Adrenal gland (tissue), 5 donors: ENCODE measurements at regions not wholly inside any gene's neighbourhood (a gene's known extent, or its start where the extent isn't known, plus 50 kb on each side); places are given as distances from the start of the nearest gene placed in this dataset.

Source experiments
- POLR2A ChIP-seq, 2 donors: fragments of 450-650 bp; IDR thresholded peaks; one replicate each; pipeline ENCODE4 v1.6.1; 2017; ENCODE audit warnings: antibody characterized with exemption in 2 of 2, mild to moderate bottlenecking in 2 of 2, moderate library complexity in 1 of 2
- TF ChIP-seq, protein P1 (sequence below), 6 experiments: fragments of 450-650 bp in 4 of 6; fragments of 200-600 bp in 2 of 6; sonication (generic) in 1 of 6; IDR thresholded peaks; 1 replicate in 5 of 6; 2 replicates in 1 of 6; pipeline versions ENCODE4 v1.5.1 to v1.8.0; 2016 to 2021; ENCODE audit warnings: antibody characterized with exemption in 6 of 6, mild to moderate bottlenecking in 2 of 6, moderate library complexity in 1 of 6
- donor health status: DM: no; HTN: no; CAD: no.

DNA sequence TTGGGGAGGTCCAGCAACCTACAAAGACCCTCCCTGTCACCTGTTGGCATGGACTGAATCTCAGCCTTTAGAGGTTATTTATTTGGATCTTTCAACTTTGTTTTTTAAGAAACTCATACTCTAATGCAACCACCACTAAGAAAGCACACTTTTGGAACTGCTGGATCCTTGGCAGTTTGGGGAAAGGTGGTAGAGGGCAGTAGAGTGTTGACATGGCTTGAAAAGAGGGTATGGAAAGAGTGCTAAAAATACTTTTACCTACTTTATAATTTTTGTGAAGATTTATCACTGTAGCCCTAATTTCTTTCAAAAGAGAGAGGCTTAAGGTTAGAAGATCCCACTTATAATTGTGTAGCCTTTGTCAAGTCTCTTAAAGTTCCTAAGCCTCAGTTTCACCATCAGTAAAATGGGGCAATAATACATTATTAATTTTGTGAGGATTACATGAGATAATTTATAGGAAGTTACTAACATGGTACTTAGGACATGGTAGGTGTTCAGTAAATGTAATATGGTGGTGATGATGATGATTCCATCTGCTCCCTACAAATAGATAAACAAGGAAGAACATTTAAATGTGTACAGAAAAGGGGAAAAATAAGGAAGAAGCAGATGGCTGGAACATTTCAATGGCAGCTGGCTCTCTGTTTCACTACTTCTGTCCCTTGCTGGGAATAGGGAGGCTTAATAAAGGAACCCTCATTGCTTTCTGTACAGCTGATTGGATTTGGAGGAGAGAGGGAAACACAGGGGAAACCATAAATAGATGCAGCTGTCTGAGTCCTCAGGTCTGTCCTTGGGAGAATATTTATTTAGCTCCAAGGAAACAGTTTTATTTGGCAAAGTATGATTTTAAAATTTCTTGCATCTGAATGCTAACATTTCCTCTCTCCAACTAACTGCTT lies 208.4 kb upstream of the ADAMTS9 start:
- TF ChIP-seq POLR2A (IDR thresholded peaks at IDR 0.05): no peak
- TF ChIP-seq, protein P1, sequence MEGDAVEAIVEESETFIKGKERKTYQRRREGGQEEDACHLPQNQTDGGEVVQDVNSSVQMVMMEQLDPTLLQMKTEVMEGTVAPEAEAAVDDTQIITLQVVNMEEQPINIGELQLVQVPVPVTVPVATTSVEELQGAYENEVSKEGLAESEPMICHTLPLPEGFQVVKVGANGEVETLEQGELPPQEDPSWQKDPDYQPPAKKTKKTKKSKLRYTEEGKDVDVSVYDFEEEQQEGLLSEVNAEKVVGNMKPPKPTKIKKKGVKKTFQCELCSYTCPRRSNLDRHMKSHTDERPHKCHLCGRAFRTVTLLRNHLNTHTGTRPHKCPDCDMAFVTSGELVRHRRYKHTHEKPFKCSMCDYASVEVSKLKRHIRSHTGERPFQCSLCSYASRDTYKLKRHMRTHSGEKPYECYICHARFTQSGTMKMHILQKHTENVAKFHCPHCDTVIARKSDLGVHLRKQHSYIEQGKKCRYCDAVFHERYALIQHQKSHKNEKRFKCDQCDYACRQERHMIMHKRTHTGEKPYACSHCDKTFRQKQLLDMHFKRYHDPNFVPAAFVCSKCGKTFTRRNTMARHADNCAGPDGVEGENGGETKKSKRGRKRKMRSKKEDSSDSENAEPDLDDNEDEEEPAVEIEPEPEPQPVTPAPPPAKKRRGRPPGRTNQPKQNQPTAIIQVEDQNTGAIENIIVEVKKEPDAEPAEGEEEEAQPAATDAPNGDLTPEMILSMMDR (IDR thresholded peaks at IDR 0.05): no peak
